ENCODE measurements at regions not wholly inside any gene's neighbourhood (a gene's known extent, or its start where the extent isn't known, plus 50 kb on each side); places are given as distances from the start of the nearest gene placed in this dataset.

GRCh38 chr2:74762789-74763188 lies 71.1 kb upstream of the HK2 start:
- no peaks in the 10 kb centered on the region for H4K20me1 ChIP-seq (ENCODE audit: insufficient read depth)
- H3K9ac ChIP-seq (ENCODE audit: low read length), result no peak overlapping the region
- no peaks in the 10 kb centered on the region for H3K27me3 ChIP-seq (ENCODE audit: insufficient read depth, low read depth, low read length)
- H2AFZ ChIP-seq (ENCODE audit: low read depth, low read length), result no peak overlapping the region
- H3K9me2 ChIP-seq (ENCODE audit: insufficient read depth, low read length), result no peaks in the 10 kb centered on the region
- no peak for TF ChIP-seq TAF1 (IDR thresholded peaks at IDR 0.05; ENCODE audit: low read depth)
- no peak for TF ChIP-seq RAD21 (conservative IDR thresholded peaks at IDR 0.05)
- TF ChIP-seq CTCF (IDR thresholded peaks at IDR 0.05; ENCODE audit: poor library complexity, severe bottlenecking), result no peak
- TF ChIP-seq EZH2 (IDR thresholded peaks at IDR 0.05; ENCODE audit: borderline replicate concordance, insufficient read depth, low read length, poor library complexity, severe bottlenecking), result no peak
- no peak for TF ChIP-seq SMC3 (conservative IDR thresholded peaks at IDR 0.05; ENCODE audit: poor library complexity)
- TF ChIP-seq, protein P1, sequence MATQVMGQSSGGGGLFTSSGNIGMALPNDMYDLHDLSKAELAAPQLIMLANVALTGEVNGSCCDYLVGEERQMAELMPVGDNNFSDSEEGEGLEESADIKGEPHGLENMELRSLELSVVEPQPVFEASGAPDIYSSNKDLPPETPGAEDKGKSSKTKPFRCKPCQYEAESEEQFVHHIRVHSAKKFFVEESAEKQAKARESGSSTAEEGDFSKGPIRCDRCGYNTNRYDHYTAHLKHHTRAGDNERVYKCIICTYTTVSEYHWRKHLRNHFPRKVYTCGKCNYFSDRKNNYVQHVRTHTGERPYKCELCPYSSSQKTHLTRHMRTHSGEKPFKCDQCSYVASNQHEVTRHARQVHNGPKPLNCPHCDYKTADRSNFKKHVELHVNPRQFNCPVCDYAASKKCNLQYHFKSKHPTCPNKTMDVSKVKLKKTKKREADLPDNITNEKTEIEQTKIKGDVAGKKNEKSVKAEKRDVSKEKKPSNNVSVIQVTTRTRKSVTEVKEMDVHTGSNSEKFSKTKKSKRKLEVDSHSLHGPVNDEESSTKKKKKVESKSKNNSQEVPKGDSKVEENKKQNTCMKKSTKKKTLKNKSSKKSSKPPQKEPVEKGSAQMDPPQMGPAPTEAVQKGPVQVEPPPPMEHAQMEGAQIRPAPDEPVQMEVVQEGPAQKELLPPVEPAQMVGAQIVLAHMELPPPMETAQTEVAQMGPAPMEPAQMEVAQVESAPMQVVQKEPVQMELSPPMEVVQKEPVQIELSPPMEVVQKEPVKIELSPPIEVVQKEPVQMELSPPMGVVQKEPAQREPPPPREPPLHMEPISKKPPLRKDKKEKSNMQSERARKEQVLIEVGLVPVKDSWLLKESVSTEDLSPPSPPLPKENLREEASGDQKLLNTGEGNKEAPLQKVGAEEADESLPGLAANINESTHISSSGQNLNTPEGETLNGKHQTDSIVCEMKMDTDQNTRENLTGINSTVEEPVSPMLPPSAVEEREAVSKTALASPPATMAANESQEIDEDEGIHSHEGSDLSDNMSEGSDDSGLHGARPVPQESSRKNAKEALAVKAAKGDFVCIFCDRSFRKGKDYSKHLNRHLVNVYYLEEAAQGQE (IDR thresholded peaks at IDR 0.05; ENCODE audit: borderline replicate concordance), result no peak
- TF ChIP-seq MXI1 (conservative IDR thresholded peaks at IDR 0.05; ENCODE audit: poor library complexity, severe bottlenecking), result no peak
- no peak for TF ChIP-seq EP300 (conservative IDR thresholded peaks at IDR 0.05; ENCODE audit: poor library complexity, severe bottlenecking)
- TF ChIP-seq POLR2AphosphoS5 (IDR thresholded peaks at IDR 0.05), result no peak
- H3K27ac ChIP-seq (ENCODE audit: low read length), result no peak overlapping the region
- H3K9me3 ChIP-seq (ENCODE audit: low read length), result no peaks in the 10 kb centered on the region
- no peaks in the 10 kb centered on the region for H3K36me3 ChIP-seq (ENCODE audit: insufficient read depth, low read length)
- H3F3A ChIP-seq (ENCODE audit: insufficient read depth, low read length, poor library complexity, severe bottlenecking), result no peaks in the 10 kb centered on the region
- H3K79me2 ChIP-seq (replicated peaks; ENCODE audit: insufficient read depth, low read length), result no peaks in the 10 kb centered on the region
- no peak overlapping the region for H3K4me3 ChIP-seq (ENCODE audit: low read length)
- H3K4me2 ChIP-seq (ENCODE audit: low read length), result no peak overlapping the region

DNA sequence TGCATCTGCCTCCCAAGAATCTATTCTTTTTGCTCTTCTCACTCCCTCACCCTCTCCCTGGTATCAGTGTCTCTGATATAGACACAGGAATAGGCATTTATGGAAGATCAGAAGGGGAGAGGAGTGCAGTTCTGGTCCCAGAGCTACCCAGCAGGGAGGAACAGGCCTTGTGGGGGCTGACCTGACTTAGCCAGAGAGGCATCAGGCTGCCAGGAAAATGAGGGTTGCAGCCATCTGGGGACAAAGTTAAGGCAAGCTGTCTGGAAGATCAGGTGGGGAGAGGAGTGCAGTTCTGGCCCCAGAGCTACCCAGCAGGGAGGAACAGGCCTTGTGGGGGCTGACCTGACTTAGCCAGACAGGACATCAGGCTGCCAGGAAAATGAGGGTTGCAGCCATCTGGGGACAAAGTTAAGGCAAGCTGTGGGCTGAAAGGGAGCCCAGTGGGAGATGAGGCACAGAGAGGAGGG lies 69.9 kb upstream of the HK2 start:
- no peaks in the 10 kb centered on the region for H3K9me3 ChIP-seq (ENCODE audit: low read length)
- H3F3A ChIP-seq (ENCODE audit: insufficient read depth, low read length, poor library complexity, severe bottlenecking), result no peaks in the 10 kb centered on the region
- no peaks in the 10 kb centered on the region for H3K9me2 ChIP-seq (ENCODE audit: insufficient read depth, low read length)
- no peaks in the 10 kb centered on the region for H3K79me2 ChIP-seq (replicated peaks; ENCODE audit: insufficient read depth, low read length)
- H2AFZ ChIP-seq (ENCODE audit: low read depth, low read length), result no peak overlapping the region
- H3K4me2 ChIP-seq (ENCODE audit: low read length), result no peak overlapping the region
- H3K36me3 ChIP-seq (ENCODE audit: insufficient read depth, low read length), result no peaks in the 10 kb centered on the region
- no peaks in the 10 kb centered on the region for H4K20me1 ChIP-seq (ENCODE audit: insufficient read depth)
- H3K9ac ChIP-seq (ENCODE audit: low read length), result no peak overlapping the region
- TF ChIP-seq EZH2 (IDR thresholded peaks at IDR 0.05; ENCODE audit: borderline replicate concordance, insufficient read depth, low read length, poor library complexity, severe bottlenecking) (no peak), CTCF (IDR thresholded peaks at IDR 0.05; ENCODE audit: poor library complexity, severe bottlenecking) (no peak), SMC3 (conservative IDR thresholded peaks at IDR 0.05; ENCODE audit: poor library complexity) (no peak), RAD21 (conservative IDR thresholded peaks at IDR 0.05) (no peak), POLR2AphosphoS5 (IDR thresholded peaks at IDR 0.05) (no peak), EP300 (conservative IDR thresholded peaks at IDR 0.05; ENCODE audit: poor library complexity, severe bottlenecking) (no peak), MXI1 (conservative IDR thresholded peaks at IDR 0.05; ENCODE audit: poor library complexity, severe bottlenecking) (no peak), TAF1 (IDR thresholded peaks at IDR 0.05; ENCODE audit: low read depth) (no peak)
- TF ChIP-seq, protein P1 (IDR thresholded peaks at IDR 0.05; ENCODE audit: borderline replicate concordance), result no peak
- H3K27ac ChIP-seq (ENCODE audit: low read length), result no peak overlapping the region
- H3K27me3 ChIP-seq (ENCODE audit: insufficient read depth, low read depth, low read length), result no peaks in the 10 kb centered on the region
- H3K4me3 ChIP-seq (ENCODE audit: low read length), result no peak overlapping the region
